Retina (tissue), 1 donor: ENCODE measurements at regions not wholly inside any gene's neighbourhood (a gene's known extent, or its start where the extent isn't known, plus 50 kb on each side); places are given as distances from the start of the nearest gene placed in this dataset.
"Not testable (repeated sequence)": the region's sequence is repeated elsewhere in the genome, so short reads cannot be mapped to it uniquely, and the experiment has no call there.

Experiments
- DNase-seq: peaks from one replicate; pipeline ENCODE4 v3.0.0-alpha.2; 2016

- DNase-seq = no peak
Measured at GRCh38 chr12:124377981-124378509, 83.2 kb downstream of the RFLNA start.

- no peak for DNase-seq
Measured at GRCh38 chr12:124376435-124376834, 81.5 kb downstream of the RFLNA start.

DNA sequence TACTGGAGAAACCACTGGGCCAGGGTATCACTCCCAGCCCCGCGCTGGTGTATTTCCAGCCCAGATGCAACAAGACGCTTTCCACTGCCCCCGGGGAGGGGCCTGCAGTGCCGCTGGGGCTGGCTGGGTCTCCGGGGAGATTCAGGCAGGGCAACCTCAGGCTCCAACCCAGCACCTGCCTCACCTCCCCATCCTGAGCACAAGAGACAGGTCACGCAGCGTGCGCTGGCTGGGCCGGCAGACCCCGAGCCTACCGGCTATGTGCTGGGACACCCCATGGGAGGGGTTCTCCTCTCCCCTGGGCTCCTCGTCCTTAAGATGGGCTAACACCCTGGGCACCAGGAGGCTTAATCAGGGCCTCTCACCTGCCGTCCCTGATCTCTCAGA lies 80.9 kb downstream of the RFLNA start:
- DNase-seq = no peak

DNA sequence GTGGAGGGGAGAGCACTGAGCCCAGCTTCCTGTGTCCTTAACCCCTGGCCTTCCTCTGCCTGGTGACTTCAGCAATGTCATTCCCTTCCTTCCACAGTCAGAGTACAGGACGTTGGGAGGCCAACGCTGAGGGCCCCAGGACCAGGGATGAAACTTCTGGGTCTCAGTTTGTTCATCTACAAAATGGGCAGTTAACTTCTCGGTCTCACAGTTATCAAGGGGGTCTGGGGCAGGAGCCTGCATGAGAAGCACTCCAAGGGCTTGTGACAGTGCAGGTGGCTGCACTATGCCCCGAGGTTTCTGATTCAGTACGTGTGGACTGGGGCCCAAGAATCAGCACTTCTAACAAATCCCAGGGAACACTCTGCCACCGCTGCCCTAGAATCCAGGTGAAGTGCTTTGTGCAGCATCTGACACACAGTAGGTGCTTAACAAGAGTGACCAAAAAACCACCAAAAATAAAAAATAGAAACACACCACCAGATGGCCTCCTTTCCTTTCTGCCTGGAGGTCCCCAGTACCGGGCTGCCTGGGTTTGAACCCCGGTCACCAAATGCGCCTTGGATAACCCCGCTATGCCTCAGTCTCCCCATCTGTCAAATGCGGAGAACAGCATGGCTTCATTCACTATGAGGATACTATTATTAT lies 80.4 kb downstream of the RFLNA start:
- no peak for DNase-seq

- DNase-seq = no peak
Measured at GRCh38 chr12:124374567-124374966, 79.7 kb downstream of the RFLNA start.

DNA sequence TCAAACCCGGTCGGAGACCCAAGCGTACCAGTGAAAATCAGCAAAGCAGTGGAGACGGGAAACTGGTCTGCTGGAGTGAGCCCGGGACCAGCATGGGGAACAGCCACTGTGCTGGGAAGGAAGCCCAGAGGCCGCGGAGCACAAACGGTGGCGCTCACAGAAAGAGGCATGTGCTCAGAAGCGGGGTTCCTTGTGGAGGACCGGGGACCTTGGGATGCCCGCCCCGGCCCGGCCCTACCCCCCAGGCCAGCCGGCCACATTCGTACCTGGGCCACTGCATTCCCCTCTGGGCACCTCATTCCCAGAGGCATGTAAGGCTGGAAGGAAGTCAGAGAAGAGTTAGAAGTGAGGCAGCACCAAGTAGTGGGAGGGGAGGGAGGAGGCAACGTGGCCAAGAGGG lies 79.3 kb downstream of the RFLNA start:
- DNase-seq = no peak

DNA sequence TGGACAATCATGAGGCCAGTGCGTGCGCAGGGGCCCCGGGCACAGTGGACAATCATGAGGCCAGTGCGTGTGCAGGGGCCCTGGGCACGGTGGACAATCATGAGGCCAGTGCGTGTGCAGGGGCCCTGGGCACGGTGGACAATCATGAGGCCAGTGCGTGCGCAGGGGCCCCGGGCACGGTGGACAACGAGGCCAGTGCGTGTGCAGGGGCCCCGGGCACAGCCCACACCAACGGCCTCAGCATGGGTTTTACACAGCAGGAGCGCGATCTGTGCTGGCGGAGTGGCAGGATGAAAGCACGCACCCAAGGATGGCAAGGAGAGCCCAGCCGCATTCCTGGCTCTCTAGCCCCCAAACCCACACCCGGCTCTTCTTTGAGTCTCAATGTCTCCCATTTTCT lies 78.8 kb downstream of the RFLNA start:
- DNase-seq = not testable (repeated sequence)

DNA sequence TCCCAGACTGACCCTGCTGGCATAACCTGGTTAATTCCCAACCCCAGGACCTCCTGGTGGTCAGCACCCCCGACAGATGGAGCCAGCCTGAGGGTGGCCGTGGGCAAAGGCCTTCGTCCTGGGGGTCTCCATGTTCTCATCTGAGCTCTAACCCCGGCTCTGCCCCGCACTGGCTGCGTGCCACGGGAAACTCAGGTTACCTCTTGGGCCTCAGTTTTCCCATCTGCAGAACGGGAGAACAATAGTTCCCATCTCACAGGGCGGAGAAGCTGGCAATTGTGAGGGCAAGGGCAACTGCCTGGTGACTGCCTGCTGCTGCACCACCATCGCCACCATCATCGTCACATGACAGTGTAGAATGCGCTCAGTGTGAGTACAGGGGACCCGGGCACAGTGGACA lies 77.9 kb downstream of the RFLNA start:
- no peak for DNase-seq

DNA sequence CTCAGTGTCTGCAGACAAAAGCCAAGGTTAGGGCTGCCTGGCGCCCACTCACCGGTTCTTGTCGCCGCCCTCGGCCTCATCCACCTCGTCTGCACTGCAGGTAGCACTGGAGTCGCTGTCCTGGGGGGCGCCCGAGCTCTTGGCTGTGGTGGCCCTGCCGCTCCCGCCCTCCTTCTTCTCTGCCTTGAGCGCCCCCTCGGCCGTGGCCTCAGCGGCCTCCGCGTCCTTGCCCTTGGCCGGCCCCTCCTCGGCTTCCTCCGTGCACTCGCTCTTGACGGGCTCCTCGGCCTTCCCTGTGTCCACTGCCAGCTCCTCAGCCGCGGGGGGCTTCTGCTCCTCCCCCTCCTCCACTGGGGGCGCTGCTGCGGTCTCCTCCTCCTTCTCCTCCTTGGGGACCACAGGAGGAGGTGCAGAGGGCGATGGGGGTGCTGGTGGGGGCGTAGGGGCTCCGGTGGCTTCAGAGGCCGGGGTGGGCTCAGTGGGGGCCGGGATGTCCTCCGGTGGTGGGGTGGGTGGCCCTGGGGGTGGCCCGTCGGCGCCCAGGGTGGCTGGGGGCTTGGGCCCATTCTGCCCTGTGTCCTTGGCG lies 77.2 kb downstream of the RFLNA start:
- DNase-seq = no peak

- no peak for DNase-seq
Measured at GRCh38 chr12:124371366-124371765, 76.5 kb downstream of the RFLNA start.

GRCh38 chr12:124370851-124371250 lies 76.0 kb downstream of the RFLNA start:
- DNase-seq = no peak

GRCh38 chr12:124370384-124370783 lies 75.5 kb downstream of the RFLNA start:
- DNase-seq = no peak

DNA sequence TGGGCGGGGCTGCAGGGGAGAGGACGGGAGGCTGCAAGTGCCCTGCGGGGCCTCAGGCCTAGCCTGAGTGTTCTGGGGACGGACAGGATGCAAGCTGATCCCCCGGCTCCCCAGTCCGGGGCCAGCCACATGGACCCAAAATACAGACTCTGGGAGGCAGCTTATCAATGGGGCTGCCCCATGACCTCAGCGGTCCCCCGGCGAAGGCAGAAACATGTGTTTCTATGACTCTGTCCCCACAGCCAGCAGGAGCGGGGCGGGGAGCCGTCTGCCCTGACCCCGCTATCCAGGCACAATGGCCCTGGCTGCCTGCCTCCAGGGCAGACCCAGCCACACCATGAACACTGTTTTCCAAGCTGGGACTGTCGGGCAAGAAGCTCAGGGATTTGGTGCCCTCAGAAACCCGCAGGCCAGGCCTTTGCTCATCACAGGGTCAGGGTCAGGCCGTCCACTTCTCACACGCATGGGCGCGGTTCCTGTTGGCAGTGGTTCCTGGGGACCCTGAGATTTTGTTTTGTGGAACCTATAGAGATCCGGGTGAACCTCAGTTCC lies 75.0 kb downstream of the RFLNA start:
- DNase-seq = no peak

- no peak for DNase-seq
Measured at GRCh38 chr12:124369055-124369826, 74.3 kb downstream of the RFLNA start.

DNA sequence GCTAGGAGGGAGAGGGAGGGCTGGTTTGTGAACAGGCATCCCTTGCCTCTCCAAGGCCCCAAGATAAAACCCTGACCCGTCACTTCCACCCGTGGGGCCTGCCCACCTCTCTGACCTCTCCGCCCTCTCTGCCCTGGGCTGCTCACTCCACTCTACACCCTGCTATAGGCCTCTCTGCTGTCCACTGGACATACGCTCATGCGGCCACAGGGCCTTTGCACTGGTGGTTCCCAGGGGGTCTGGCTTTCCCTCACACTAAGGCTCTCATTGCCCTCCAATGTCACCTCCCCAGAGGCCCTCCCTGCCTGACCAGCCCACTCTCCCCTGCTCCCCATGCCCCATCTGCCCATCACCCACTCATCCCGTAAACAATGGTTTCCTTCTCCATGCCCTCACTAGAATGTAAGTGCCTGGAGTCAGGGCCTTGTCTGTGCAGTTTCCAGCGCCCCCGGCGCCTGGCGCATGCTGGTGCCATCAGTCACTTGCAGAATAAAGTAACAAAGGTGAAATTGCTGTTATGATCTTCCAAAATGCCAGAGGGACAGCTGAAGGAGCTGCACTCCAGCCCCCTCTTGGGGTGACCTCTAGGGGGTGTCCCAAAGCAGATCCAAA lies 73.6 kb downstream of the RFLNA start:
- no peak for DNase-seq

DNA sequence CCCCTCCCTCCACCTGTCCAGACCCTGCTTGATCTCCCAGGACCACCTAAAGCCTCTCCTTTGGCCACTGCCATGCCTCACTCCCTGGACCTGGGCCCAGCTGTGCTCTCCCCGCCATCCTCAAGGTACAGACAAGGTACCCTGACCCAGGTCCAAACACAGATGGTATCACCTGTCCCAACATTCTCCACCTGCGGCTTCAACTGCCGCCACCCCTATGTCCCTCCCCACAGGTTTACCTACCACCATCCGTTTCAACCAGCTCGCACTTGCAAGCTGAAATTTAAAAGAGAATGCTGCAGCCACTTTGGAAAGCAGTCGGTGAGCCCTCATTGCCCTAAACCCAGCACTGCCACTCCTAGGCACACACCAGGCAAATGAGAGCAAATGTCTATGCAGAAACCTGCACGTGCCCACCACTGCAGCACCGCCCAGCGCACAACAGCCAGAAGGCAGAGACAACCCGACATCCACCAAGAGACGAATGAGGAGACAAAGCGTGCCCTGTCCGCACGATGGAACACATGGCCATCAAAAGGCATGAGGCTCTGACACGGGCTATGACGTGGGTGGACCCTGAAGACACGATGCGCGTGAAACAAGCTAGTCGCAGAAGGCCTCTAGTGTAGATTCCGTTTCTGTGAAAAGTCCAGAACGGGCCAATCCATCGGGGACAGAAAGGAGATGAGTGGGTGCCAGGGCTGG lies 71.0 kb downstream of the RFLNA start:
- no peak for DNase-seq
